B cell (primary cell): ENCODE measurements at regions not wholly inside any gene's neighbourhood (a gene's known extent, or its start where the extent isn't known, plus 50 kb on each side); places are given as distances from the start of the nearest gene placed in this dataset.
"Not testable (repeated sequence)": the region's sequence is repeated elsewhere in the genome, so short reads cannot be mapped to it uniquely, and the experiment has no call there.

Experiments
- CTCF ChIP-seq: fragments of 200-600 bp; IDR thresholded peaks from one replicate; pipeline ENCODE4 v1.8.0; 2022; ENCODE audit warnings: antibody characterized with exemption, mild to moderate bottlenecking
- EZH2 ChIP-seq: IDR thresholded peaks from 2 replicates; pipeline ENCODE4 v1.6.1; 2012; ENCODE audit warnings: borderline replicate concordance, low read depth, mild to moderate bottlenecking, moderate library complexity, low read length; ENCODE audit not compliant: insufficient read depth, poor library complexity, severe bottlenecking

- TF ChIP-seq CTCF, EZH2: not testable (repeated sequence)
Measured at GRCh38 chr2:43066541-43067253, 159.7 kb downstream of the ZFP36L2 start.
